ENCODE measurements at regions not wholly inside any gene's neighbourhood (a gene's known extent, or its start where the extent isn't known, plus 50 kb on each side); places are given as distances from the start of the nearest gene placed in this dataset.

- no peak for TF ChIP-seq CTCF (IDR thresholded peaks at IDR 0.05)
- intact Hi-C loops (cut with DNase I): no loop called here
- no peak for FAIRE-seq
Observed at GRCh38 chr4:11633430-11633829, 204.7 kb upstream of the HS3ST1 start.

GRCh38 chr4:11632483-11632882, 203.8 kb upstream of the HS3ST1 start:
- 56 to 67% methylated on average over 6 of the region's 6 CpGs for WGBS, 2 donors
- FAIRE-seq (no peak), ATAC-seq (peak in 1 of 4 donors; percentile 38), DNase-seq (no peak)
- TF ChIP-seq CTCF (IDR thresholded peaks at IDR 0.05): no peak
- Histone ChIP-seq H3K4me1 (no peaks in the 10 kb centered on the region), H3K9me3 (no peaks in the 10 kb centered on the region), H3K27ac (no peak overlapping the region), H3K27me3 (no peaks in the 10 kb centered on the region), H3K4me3 (no peak overlapping the region), H3K36me3 (no peaks in the 10 kb centered on the region)
- intact Hi-C loops (cut with DNase I): no loop called here

More at GRCh38 chr4:11633430-11633829, 204.7 kb upstream of the HS3ST1 start:
- H3K36me3 ChIP-seq: no peaks in the 10 kb centered on the region
- no peak overlapping the region for H3K27ac ChIP-seq
- H3K27me3 ChIP-seq: no peaks in the 10 kb centered on the region
- DNase-seq (no peak), ATAC-seq (no peak)
- no peaks in the 10 kb centered on the region for H3K4me1 ChIP-seq
- no peaks in the 10 kb centered on the region for H3K9me3 ChIP-seq
- WGBS, 2 donors: 55 to 73% methylated on average over 4 of the region's 4 CpGs
- H3K4me3 ChIP-seq: no peak overlapping the region

- FAIRE-seq: no peak
Observed at GRCh38 chr4:11632025-11632424, 203.3 kb upstream of the HS3ST1 start.

GRCh38 chr4:11631416-11631815, 202.7 kb upstream of the HS3ST1 start:
- no peak overlapping the region for H3K27ac ChIP-seq
- no peak for TF ChIP-seq CTCF (IDR thresholded peaks at IDR 0.05)
- FAIRE-seq: no peak

More at GRCh38 chr4:11632025-11632424, 203.3 kb upstream of the HS3ST1 start:
- no peaks in the 10 kb centered on the region for H3K27me3 ChIP-seq
- H3K4me1 ChIP-seq: no peaks in the 10 kb centered on the region
- no peak overlapping the region for H3K27ac ChIP-seq
- no peaks in the 10 kb centered on the region for H3K36me3 ChIP-seq
- TF ChIP-seq CTCF (IDR thresholded peaks at IDR 0.05): no peak
- 50 to 66% methylated on average over 4 of the region's 4 CpGs for WGBS, 2 donors
- H3K4me3 ChIP-seq: no peak overlapping the region
- no peaks in the 10 kb centered on the region for H3K9me3 ChIP-seq
- intact Hi-C loops (cut with DNase I): no loop called here
- no peak for DNase-seq
- ATAC-seq: no peak

GRCh38 chr4:11628093-11628725, 199.5 kb upstream of the HS3ST1 start:
- no peak for DNase-seq
- intact Hi-C loops (cut with DNase I): no loop called here
- no peak for FAIRE-seq
- no peak for TF ChIP-seq CTCF (IDR thresholded peaks at IDR 0.05)
- Histone ChIP-seq H3K27ac (no peak overlapping the region), H3K4me3 (no peak overlapping the region), H3K36me3 (no peaks in the 10 kb centered on the region), H3K27me3 (no peaks in the 10 kb centered on the region), H3K4me1 (no peaks in the 10 kb centered on the region), H3K9me3 (no peaks in the 10 kb centered on the region)
- no peak for ATAC-seq

More at GRCh38 chr4:11631416-11631815, 202.7 kb upstream of the HS3ST1 start:
- ATAC-seq: no peak
- 84 to 94% methylated on average over 2 of the region's 2 CpGs for whole genome bisulfite sequencing, 2 donors
- DNase-seq: no peak
- Histone ChIP-seq H3K27me3 (no peaks in the 10 kb centered on the region), H3K4me3 (no peak overlapping the region), H3K4me1 (no peaks in the 10 kb centered on the region), H3K36me3 (no peaks in the 10 kb centered on the region), H3K9me3 (no peaks in the 10 kb centered on the region)
- intact Hi-C loops (cut with DNase I): no loop called here

Measured in pancreas (tissue), 10 donors.